Panc1 (cell line): ENCODE measurements at regions not wholly inside any gene's neighbourhood (a gene's known extent, or its start where the extent isn't known, plus 50 kb on each side); places are given as distances from the start of the nearest gene placed in this dataset.

Experiments used
- ATAC-seq: fragments of 200-7000 bp; cut with Tn5 transposase; 2 replicates; pipeline ENCODE4 v1.9.1; 2020; ENCODE audit warnings: mild to moderate bottlenecking, moderate library complexity
- BruUV-seq: library from RNA; stranded (reverse); fragments of 400-500 nt; replicated peaks from 2 replicates; lab custom pipeline; 2021; lab: Mats Ljungman, UMichigan
- CTCF ChIA-PET: fragments of 300-600 bp; sonication (Branson Sonifier 250); formaldehyde crosslinking; loops from one replicate; lab custom pipeline; 2022; ENCODE audit warnings: antibody characterized with exemption; lab: Charles Lee
- POLR2A ChIA-PET: fragments of 300-600 bp; sonication (Branson Sonifier 250); formaldehyde crosslinking; loops from one replicate; lab custom pipeline; 2022; ENCODE audit warnings: antibody characterized with exemption; lab: Charles Lee
- DNase-seq: peaks from one replicate; pipeline ENCODE4 v3.0.0-alpha.2; 2010; ENCODE audit warnings: low read depth, low spot score
- H3K27ac ChIP-seq: 2 replicates; pipeline ENCODE4 v1.5.1; 2011; ENCODE audit warnings: mild to moderate bottlenecking, low read length, inconsistent platforms
- H3K27me3 ChIP-seq: fragments of 200-500 bp; sonication (Bioruptor generic); 2 replicates; pipeline ENCODE4 v1.6.0; 2014; ENCODE audit warnings: low read length, inconsistent platforms; ENCODE audit not compliant: control insufficient read depth, insufficient read depth
- H3K36me3 ChIP-seq: fragments of 200-500 bp; sonication (Bioruptor generic); 2 replicates; pipeline ENCODE4 v1.5.1; 2014; ENCODE audit warnings: inconsistent platforms, mild to moderate bottlenecking, low read length, moderate library complexity; ENCODE audit not compliant: control insufficient read depth, insufficient read depth
- H3K4me1 ChIP-seq: 2 replicates; pipeline ENCODE4 v1.5.1; 2011; ENCODE audit warnings: inconsistent platforms, mild to moderate bottlenecking, low read length, moderate library complexity; ENCODE audit not compliant: control insufficient read depth, insufficient read depth
- H3K4me3 ChIP-seq, 2 experiments: 2 replicates each; pipeline ENCODE4 v1.5.1; 2011 to 2012; ENCODE audit warnings: low read depth in 2 of 2, low read length in 2 of 2, mild to moderate bottlenecking in 2 of 2, inconsistent platforms in 1 of 2, moderate library complexity in 1 of 2
- H3K9me3 ChIP-seq: fragments of 200-500 bp; sonication (Bioruptor generic); 2 replicates; pipeline ENCODE4 v1.5.1; 2014; ENCODE audit warnings: low read depth, mild to moderate bottlenecking, inconsistent platforms, low read length, moderate library complexity; ENCODE audit not compliant: control insufficient read depth, insufficient read depth
- POLR2AphosphoS5 ChIP-seq: IDR thresholded peaks from 2 replicates; pipeline ENCODE4 v1.6.1; 2012; ENCODE audit warnings: mild to moderate bottlenecking, low read depth, low read length, moderate library complexity
- SIN3A ChIP-seq: IDR thresholded peaks from 2 replicates; pipeline ENCODE4 v1.6.1; 2012; ENCODE audit warnings: low read depth, mild to moderate bottlenecking, low read length, moderate library complexity, borderline replicate concordance; ENCODE audit not compliant: insufficient read depth
- TCF7L2 ChIP-seq: IDR thresholded peaks from 2 replicates; pipeline ENCODE4 v1.6.1; 2011; ENCODE audit warnings: mild to moderate bottlenecking, low read depth, low read length, inconsistent platforms
- in situ Hi-C: cut with HindIII; loops from 2 replicates; pipeline ENCODE4 v1.10.0; 2016; ENCODE audit warnings: low sequenced_read_pairs, low pct_unique_long_range_greater_than_20kb
- intact Hi-C: fragments of 100-400 bp; cut with micrococcal nuclease; formaldehyde crosslinking; loops from one replicate; pipeline ENCODE4 v1.10.0; 2022; ENCODE audit not compliant: unreplicated experiment
- TF ChIP-seq, protein P1 (sequence below), 2 experiments: IDR thresholded peaks; 2 replicates each; pipeline ENCODE4 v1.6.1; 2011 to 2012; ENCODE audit warnings: low read depth in 2 of 2, control low read depth in 1 of 2, low read length in 1 of 2, mild to moderate bottlenecking in 1 of 2, moderate library complexity in 1 of 2; ENCODE audit not compliant: insufficient read depth in 1 of 2
- TF ChIP-seq, protein P2 (sequence below): fragments of 450-650 bp; IDR thresholded peaks from 2 replicates; pipeline ENCODE4 v1.5.1; 2017; ENCODE audit warnings: mild to moderate bottlenecking

DNA sequence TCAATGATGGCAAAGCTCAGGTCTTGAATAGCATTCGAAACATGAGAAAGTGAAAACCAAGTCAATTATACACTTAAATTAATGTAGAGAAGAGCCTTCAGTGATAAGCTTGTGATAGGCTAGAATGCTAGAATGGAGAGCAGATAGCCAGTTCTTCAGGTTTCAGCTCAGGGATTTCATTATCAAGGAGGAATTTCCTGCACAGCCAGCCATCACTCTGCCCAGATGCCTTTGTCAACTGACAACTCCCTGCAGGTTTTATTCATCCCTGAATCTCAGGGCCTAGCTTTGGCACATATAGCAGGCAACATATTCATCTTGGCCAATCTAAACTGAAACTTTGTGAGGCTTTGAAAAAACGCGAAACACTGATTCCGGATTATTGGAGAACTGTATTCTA lies 199.3 kb upstream of the CDH6 start:
- TF ChIP-seq, protein P1, sequence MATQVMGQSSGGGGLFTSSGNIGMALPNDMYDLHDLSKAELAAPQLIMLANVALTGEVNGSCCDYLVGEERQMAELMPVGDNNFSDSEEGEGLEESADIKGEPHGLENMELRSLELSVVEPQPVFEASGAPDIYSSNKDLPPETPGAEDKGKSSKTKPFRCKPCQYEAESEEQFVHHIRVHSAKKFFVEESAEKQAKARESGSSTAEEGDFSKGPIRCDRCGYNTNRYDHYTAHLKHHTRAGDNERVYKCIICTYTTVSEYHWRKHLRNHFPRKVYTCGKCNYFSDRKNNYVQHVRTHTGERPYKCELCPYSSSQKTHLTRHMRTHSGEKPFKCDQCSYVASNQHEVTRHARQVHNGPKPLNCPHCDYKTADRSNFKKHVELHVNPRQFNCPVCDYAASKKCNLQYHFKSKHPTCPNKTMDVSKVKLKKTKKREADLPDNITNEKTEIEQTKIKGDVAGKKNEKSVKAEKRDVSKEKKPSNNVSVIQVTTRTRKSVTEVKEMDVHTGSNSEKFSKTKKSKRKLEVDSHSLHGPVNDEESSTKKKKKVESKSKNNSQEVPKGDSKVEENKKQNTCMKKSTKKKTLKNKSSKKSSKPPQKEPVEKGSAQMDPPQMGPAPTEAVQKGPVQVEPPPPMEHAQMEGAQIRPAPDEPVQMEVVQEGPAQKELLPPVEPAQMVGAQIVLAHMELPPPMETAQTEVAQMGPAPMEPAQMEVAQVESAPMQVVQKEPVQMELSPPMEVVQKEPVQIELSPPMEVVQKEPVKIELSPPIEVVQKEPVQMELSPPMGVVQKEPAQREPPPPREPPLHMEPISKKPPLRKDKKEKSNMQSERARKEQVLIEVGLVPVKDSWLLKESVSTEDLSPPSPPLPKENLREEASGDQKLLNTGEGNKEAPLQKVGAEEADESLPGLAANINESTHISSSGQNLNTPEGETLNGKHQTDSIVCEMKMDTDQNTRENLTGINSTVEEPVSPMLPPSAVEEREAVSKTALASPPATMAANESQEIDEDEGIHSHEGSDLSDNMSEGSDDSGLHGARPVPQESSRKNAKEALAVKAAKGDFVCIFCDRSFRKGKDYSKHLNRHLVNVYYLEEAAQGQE (IDR thresholded peaks at IDR 0.05; ENCODE audit: insufficient read depth in 1 of 2, low read depth in 2 of 2, low read length in 1 of 2) = no peak
- TF ChIP-seq SIN3A (no peak), TCF7L2 (no peak), POLR2AphosphoS5 (no peak)
- TF ChIP-seq, protein P2, sequence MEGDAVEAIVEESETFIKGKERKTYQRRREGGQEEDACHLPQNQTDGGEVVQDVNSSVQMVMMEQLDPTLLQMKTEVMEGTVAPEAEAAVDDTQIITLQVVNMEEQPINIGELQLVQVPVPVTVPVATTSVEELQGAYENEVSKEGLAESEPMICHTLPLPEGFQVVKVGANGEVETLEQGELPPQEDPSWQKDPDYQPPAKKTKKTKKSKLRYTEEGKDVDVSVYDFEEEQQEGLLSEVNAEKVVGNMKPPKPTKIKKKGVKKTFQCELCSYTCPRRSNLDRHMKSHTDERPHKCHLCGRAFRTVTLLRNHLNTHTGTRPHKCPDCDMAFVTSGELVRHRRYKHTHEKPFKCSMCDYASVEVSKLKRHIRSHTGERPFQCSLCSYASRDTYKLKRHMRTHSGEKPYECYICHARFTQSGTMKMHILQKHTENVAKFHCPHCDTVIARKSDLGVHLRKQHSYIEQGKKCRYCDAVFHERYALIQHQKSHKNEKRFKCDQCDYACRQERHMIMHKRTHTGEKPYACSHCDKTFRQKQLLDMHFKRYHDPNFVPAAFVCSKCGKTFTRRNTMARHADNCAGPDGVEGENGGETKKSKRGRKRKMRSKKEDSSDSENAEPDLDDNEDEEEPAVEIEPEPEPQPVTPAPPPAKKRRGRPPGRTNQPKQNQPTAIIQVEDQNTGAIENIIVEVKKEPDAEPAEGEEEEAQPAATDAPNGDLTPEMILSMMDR = no peak
- Histone ChIP-seq H3K4me3 (no peak overlapping the region), H3K36me3 (no peaks in the 10 kb centered on the region), H3K27me3 (no peaks in the 10 kb centered on the region), H3K27ac (no peak overlapping the region), H3K4me1 (no peaks in the 10 kb centered on the region), H3K9me3 (no peaks in the 10 kb centered on the region)
- in situ Hi-C loops = no loop called here
- ATAC-seq (no peak), DNase-seq (no peak)
- ChIA-PET POLR2A (no interaction called here), CTCF (no interaction called here)
- intact Hi-C loops = no loop called here
- no TSS peak for BruUV-seq

DNA sequence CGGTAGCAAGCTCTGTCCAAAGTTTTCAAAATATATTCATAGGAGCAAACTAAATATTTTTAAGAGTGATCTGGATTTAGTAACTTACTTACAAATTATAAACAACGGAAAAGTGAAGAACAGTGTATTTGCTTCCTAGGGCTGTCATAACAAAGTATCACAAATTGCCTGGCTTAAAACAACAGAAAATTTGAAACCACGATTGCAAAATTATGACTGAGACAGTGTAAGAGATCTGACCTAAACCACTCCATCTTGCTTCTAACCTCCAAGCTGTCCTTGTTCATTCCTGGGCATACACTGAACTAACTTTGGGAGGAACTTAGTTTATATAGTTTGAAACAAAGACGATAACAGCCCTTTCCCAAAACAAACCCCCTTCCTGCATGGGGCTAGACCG lies 202.0 kb upstream of the CDH6 start:
- in situ Hi-C loops = no loop called here
- no peak overlapping the region for H3K4me3 ChIP-seq
- H3K9me3 ChIP-seq = no peaks in the 10 kb centered on the region
- ATAC-seq = no peak
- BruUV-seq = no TSS peak
- POLR2A ChIA-PET = no interaction called here
- no peak overlapping the region for H3K27ac ChIP-seq
- DNase-seq = no peak
- H3K4me1 ChIP-seq = no peaks in the 10 kb centered on the region
- H3K36me3 ChIP-seq = no peaks in the 10 kb centered on the region
- CTCF ChIA-PET = interaction anchor here (0.5 kb wide), 1 partner anchor 158 kb away, joined by 5 read pairs; no protein-coding TSS in a partner anchor
- intact Hi-C loops = no loop called here
- TF ChIP-seq SIN3A (no peak), TCF7L2 (no peak)
- H3K27me3 ChIP-seq = no peaks in the 10 kb centered on the region

DNA sequence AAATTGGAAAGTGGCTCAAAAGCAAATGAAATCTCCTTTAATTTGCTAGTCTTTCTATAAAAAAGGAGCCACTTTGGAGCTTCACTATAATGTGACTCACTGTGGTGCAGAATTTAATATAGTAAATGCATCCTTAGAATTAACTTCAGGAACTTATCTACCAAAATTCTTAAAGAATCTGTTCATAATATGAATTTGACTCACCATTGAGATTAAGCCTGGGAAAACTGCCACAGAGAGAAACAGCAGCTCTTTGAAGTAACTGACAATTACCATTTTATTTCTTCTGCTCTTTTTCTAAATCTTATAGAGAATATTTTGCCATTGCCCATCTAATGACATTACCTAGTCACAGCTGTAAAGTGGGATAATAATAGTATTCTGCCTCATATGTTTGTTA lies 211.9 kb upstream of the CDH6 start:
- POLR2A ChIA-PET = no interaction called here
- no peaks in the 10 kb centered on the region for H3K4me1 ChIP-seq
- in situ Hi-C loops (no loop called here), intact Hi-C loops (no loop called here)
- H3K27ac ChIP-seq = no peak overlapping the region
- BruUV-seq = no TSS peak
- CTCF ChIA-PET = no interaction called here
- TF ChIP-seq, protein P1 (IDR thresholded peaks at IDR 0.05; ENCODE audit: insufficient read depth in 1 of 2, low read depth in 2 of 2, low read length in 1 of 2) = no peak
- no peak for TF ChIP-seq POLR2AphosphoS5
- TF ChIP-seq, protein P2 = no peak
- TF ChIP-seq SIN3A = no peak
- TF ChIP-seq TCF7L2 = no peak
- no peak for ATAC-seq
- no peaks in the 10 kb centered on the region for H3K9me3 ChIP-seq
- H3K27me3 ChIP-seq = no peaks in the 10 kb centered on the region
- H3K4me3 ChIP-seq = no peak overlapping the region
- DNase-seq = no peak
- no peaks in the 10 kb centered on the region for H3K36me3 ChIP-seq
